Gastroesophageal sphincter (tissue), 2 donors: ENCODE measurements at regions not wholly inside any gene's neighbourhood (a gene's known extent, or its start where the extent isn't known, plus 50 kb on each side); places are given as distances from the start of the nearest gene placed in this dataset.

Source experiments
- EP300 ChIP-seq: sonication (generic); formaldehyde crosslinking; IDR thresholded peaks from one replicate; pipeline ENCODE4 v1.6.1; 2017; ENCODE audit warnings: antibody characterized with exemption, mild to moderate bottlenecking
- POLR2AphosphoS5 ChIP-seq: sonication (generic); formaldehyde crosslinking; IDR thresholded peaks from one replicate; pipeline ENCODE4 v1.6.1; 2017; ENCODE audit warnings: antibody characterized with exemption

- no peak for TF ChIP-seq POLR2AphosphoS5
- no peak for TF ChIP-seq EP300
Observed at GRCh38 chr7:33733870-33734650, 171.3 kb upstream of the BMPER start.
